Keratinocyte (primary cell): ENCODE measurements at regions not wholly inside any gene's neighbourhood (a gene's known extent, or its start where the extent isn't known, plus 50 kb on each side); places are given as distances from the start of the nearest gene placed in this dataset.

ENCODE experiments used
- DNase-seq: peaks from one replicate; pipeline ENCODE4 v3.0.0-alpha.2; 2011; ENCODE audit warnings: low read depth, missing footprints, low spot score
- FAIRE-seq: peaks from 2 replicates; lab custom pipeline; 2011; peaks lifted over from hg19 to GRCh38; lab: Jason Lieb, UNC
- H2AFZ ChIP-seq: 2 replicates; pipeline ENCODE4 v1.6.0; 2012; ENCODE audit warnings: low read length, control low read depth, inconsistent platforms; ENCODE audit not compliant: control insufficient read depth
- H3K27ac ChIP-seq: 2 replicates; pipeline ENCODE4 v1.5.1; 2011; ENCODE audit warnings: low read length; ENCODE audit not compliant: control insufficient read depth, insufficient read depth
- H3K27me3 ChIP-seq: 3 replicates; pipeline ENCODE4 v1.6.0; 2011; ENCODE audit warnings: low read length; ENCODE audit not compliant: control insufficient read depth, insufficient read depth; ENCODE audit errors: extremely low read depth
- H3K36me3 ChIP-seq, 2 experiments: 2 replicates in 1 of 2; 3 replicates in 1 of 2; pipeline ENCODE4 v1.5.1; 2011; ENCODE audit warnings: low read length in 2 of 2, mild to moderate bottlenecking in 1 of 2; ENCODE audit not compliant: control insufficient read depth in 2 of 2, insufficient read depth in 2 of 2; ENCODE audit errors: extremely low read depth in 1 of 2
- H3K4me1 ChIP-seq: 3 replicates; pipeline ENCODE4 v1.5.1; 2011; ENCODE audit warnings: low read length; ENCODE audit not compliant: control insufficient read depth, insufficient read depth; ENCODE audit errors: extremely low read depth
- H3K4me2 ChIP-seq: 3 replicates; pipeline ENCODE4 v1.6.0; 2011; ENCODE audit warnings: low read depth, low read length; ENCODE audit not compliant: control insufficient read depth, insufficient read depth; ENCODE audit errors: extremely low read depth
- H3K4me3 ChIP-seq, 3 experiments: fragments of 200-600 bp in 1 of 3; sonication (generic) in 1 of 3; 2 replicates in 2 of 3; 3 replicates in 1 of 3; pipeline ENCODE4 v1.5.1; 2011 to 2016; ENCODE audit warnings: low read length in 3 of 3, mild to moderate bottlenecking in 3 of 3, control low read depth in 2 of 3, inconsistent platforms in 1 of 3, low read depth in 1 of 3, mixed read lengths in 1 of 3, mixed run types in 1 of 3, moderate library complexity in 1 of 3; ENCODE audit not compliant: control insufficient read depth in 2 of 3, insufficient read depth in 2 of 3; ENCODE audit errors: extremely low read depth in 1 of 3
- H3K79me2 ChIP-seq: 2 replicates; pipeline ENCODE4 v1.6.0; 2012; ENCODE audit warnings: low read length; ENCODE audit not compliant: control insufficient read depth, insufficient read depth
- H3K9ac ChIP-seq: 3 replicates; pipeline ENCODE4 v1.6.0; 2011; ENCODE audit warnings: low read length; ENCODE audit not compliant: control insufficient read depth, insufficient read depth; ENCODE audit errors: extremely low read depth
- H3K9me1 ChIP-seq: 3 replicates; pipeline ENCODE4 v1.6.0; 2011; ENCODE audit warnings: low read length; ENCODE audit not compliant: control insufficient read depth, insufficient read depth; ENCODE audit errors: extremely low read depth
- H3K9me3 ChIP-seq: 2 replicates; pipeline ENCODE4 v1.5.1; 2012; ENCODE audit warnings: low read depth, low read length; ENCODE audit not compliant: control insufficient read depth
- H4K20me1 ChIP-seq: 3 replicates; pipeline ENCODE4 v1.6.0; 2011; ENCODE audit warnings: low read length; ENCODE audit not compliant: control insufficient read depth, insufficient read depth; ENCODE audit errors: extremely low read depth
- EZH2 ChIP-seq: IDR thresholded peaks from one replicate; pipeline ENCODE4 v1.6.1; 2012; ENCODE audit warnings: inconsistent platforms, mild to moderate bottlenecking, low read length, moderate library complexity
- dilution Hi-C: fragments of 300-500 bp; cut with MboI; formaldehyde crosslinking; loops from one replicate; pipeline ENCODE4 v1.7.0; 2020; ENCODE audit warnings: low sequenced_read_pairs; ENCODE audit not compliant: extremely low pct_ligation_motif_present
- TF ChIP-seq, protein P1 (sequence below), 3 experiments: IDR thresholded peaks in 1 of 3; conservative IDR thresholded peaks in 1 of 3; optimal IDR thresholded peaks in 1 of 3; 2 replicates in 2 of 3; 3 replicates in 1 of 3; pipeline versions ENCODE3 to v1.5.1; 2011; ENCODE audit warnings: low read length in 3 of 3, mild to moderate bottlenecking in 3 of 3, moderate library complexity in 2 of 3, control low read depth in 1 of 3, inconsistent platforms in 1 of 3; ENCODE audit not compliant: insufficient read depth in 2 of 3; ENCODE audit errors: extremely low read depth in 1 of 3

GRCh38 chr2:240366901-240367300 lies 68.6 kb upstream of the GPC1 start:
- H3K36me3 ChIP-seq, result no peaks in the 10 kb centered on the region
- dilution Hi-C loops, result no loop called here
- peaks cover 13% of the 10 kb centered on the region for H3K4me1 ChIP-seq
- H3K27ac ChIP-seq, result no peak overlapping the region
- H3K4me3 ChIP-seq, result no peak overlapping the region
- H3K9me1 ChIP-seq, result no peaks in the 10 kb centered on the region
- no peak overlapping the region for H3K9ac ChIP-seq
- no peak overlapping the region for H3K4me2 ChIP-seq
- TF ChIP-seq, protein P1, sequence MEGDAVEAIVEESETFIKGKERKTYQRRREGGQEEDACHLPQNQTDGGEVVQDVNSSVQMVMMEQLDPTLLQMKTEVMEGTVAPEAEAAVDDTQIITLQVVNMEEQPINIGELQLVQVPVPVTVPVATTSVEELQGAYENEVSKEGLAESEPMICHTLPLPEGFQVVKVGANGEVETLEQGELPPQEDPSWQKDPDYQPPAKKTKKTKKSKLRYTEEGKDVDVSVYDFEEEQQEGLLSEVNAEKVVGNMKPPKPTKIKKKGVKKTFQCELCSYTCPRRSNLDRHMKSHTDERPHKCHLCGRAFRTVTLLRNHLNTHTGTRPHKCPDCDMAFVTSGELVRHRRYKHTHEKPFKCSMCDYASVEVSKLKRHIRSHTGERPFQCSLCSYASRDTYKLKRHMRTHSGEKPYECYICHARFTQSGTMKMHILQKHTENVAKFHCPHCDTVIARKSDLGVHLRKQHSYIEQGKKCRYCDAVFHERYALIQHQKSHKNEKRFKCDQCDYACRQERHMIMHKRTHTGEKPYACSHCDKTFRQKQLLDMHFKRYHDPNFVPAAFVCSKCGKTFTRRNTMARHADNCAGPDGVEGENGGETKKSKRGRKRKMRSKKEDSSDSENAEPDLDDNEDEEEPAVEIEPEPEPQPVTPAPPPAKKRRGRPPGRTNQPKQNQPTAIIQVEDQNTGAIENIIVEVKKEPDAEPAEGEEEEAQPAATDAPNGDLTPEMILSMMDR (optimal IDR thresholded peaks at IDR 0.05 in 1 of 3, IDR thresholded peaks at IDR 0.05 in 1 of 3, conservative IDR thresholded peaks at IDR 0.05 in 1 of 3; ENCODE audit: extremely low read depth in 1 of 3, insufficient read depth in 2 of 3, low read length in 3 of 3), result no peak
- TF ChIP-seq EZH2, result no peak
- H3K79me2 ChIP-seq, result no peaks in the 10 kb centered on the region
- no peaks in the 10 kb centered on the region for H4K20me1 ChIP-seq
- H3K9me3 ChIP-seq, result no peaks in the 10 kb centered on the region
- peaks cover 16% of the 10 kb centered on the region for H3K27me3 ChIP-seq
- DNase-seq (no peak), FAIRE-seq (no peak)
- no peak overlapping the region for H2AFZ ChIP-seq

GRCh38 chr2:240367721-240368120 lies 67.7 kb upstream of the GPC1 start:
- peaks cover 13% of the 10 kb centered on the region for H3K4me1 ChIP-seq
- no peaks in the 10 kb centered on the region for H3K9me3 ChIP-seq
- H2AFZ ChIP-seq, result no peak overlapping the region
- no peaks in the 10 kb centered on the region for H4K20me1 ChIP-seq
- no peak overlapping the region for H3K27ac ChIP-seq
- no peak overlapping the region for H3K4me3 ChIP-seq
- H3K36me3 ChIP-seq, result no peaks in the 10 kb centered on the region
- H3K9me1 ChIP-seq, result no peaks in the 10 kb centered on the region
- no peak overlapping the region for H3K9ac ChIP-seq
- DNase-seq, result no peak
- dilution Hi-C loops, result no loop called here
- H3K4me2 ChIP-seq, result no peak overlapping the region
- H3K27me3 ChIP-seq, result peaks cover 16% of the 10 kb centered on the region
- H3K79me2 ChIP-seq, result no peaks in the 10 kb centered on the region
- no peak for TF ChIP-seq EZH2
- TF ChIP-seq, protein P1 (optimal IDR thresholded peaks at IDR 0.05 in 1 of 3, IDR thresholded peaks at IDR 0.05 in 1 of 3, conservative IDR thresholded peaks at IDR 0.05 in 1 of 3; ENCODE audit: extremely low read depth in 1 of 3, insufficient read depth in 2 of 3, low read length in 3 of 3), result no peak
- FAIRE-seq, result no peak
